ENCODE measurements at regions not wholly inside any gene's neighbourhood (a gene's known extent, or its start where the extent isn't known, plus 50 kb on each side); places are given as distances from the start of the nearest gene placed in this dataset.

GRCh38 chr5:58151414-58151813 is 308.5 kb downstream of the PLK2 start:
- no peak overlapping the region for H3K23ac ChIP-seq (ENCODE audit: low read depth, low read length, poor library complexity)
- H2BK15ac ChIP-seq (ENCODE audit: low read length): no peak overlapping the region
- H3K9ac ChIP-seq (ENCODE audit: low read depth, low read length, poor library complexity): no peak overlapping the region
- no peaks in the 10 kb centered on the region for H3K9me3 ChIP-seq (replicated peaks in 1 of 2; ENCODE audit: control insufficient read depth in 2 of 2, insufficient read depth in 1 of 2, low read depth in 1 of 2, low read length in 2 of 2)
- no peak overlapping the region for H3K18ac ChIP-seq (ENCODE audit: low read length)
- H3K4me1 ChIP-seq (ENCODE audit: control insufficient read depth in 2 of 2, insufficient read depth in 1 of 2, low read depth in 1 of 2, low read length in 2 of 2): peaks cover 4 to 11% of the 10 kb centered on the region in 2 donors
- H2AK5ac ChIP-seq (ENCODE audit: low read depth, low read length): no peak overlapping the region
- no peak overlapping the region for H2BK120ac ChIP-seq (ENCODE audit: low read depth, low read length)
- no peaks in the 10 kb centered on the region for H3K27me3 ChIP-seq (ENCODE audit: control insufficient read depth in 3 of 3, insufficient read depth in 3 of 3, low read depth in 1 of 3, low read length in 3 of 3)
- no peak overlapping the region for H3K4ac ChIP-seq (ENCODE audit: low read length)
- H3K4me3 ChIP-seq (ENCODE audit: low read length in 2 of 2): no peak overlapping the region
- no peak for DNase-seq (ENCODE audit: low spot score)
- H3K4me2 ChIP-seq (ENCODE audit: insufficient read depth, low read length, poor library complexity, severe bottlenecking): no peak overlapping the region
- H2AFZ ChIP-seq (ENCODE audit: low read length): peak overlapping the region; percentile 58
- no CpG with 5 or more reads among the region's 1 CpG for WGBS, 2 donors (ENCODE audit: extremely low coverage in 2 of 2, insufficient read length in 2 of 2, insufficient replicate concordance in 1 of 2)
- no peak overlapping the region for H2BK12ac ChIP-seq (ENCODE audit: low read length)
- H3K79me1 ChIP-seq (ENCODE audit: low read depth, low read length): no peaks in the 10 kb centered on the region
- no peak overlapping the region for H4K8ac ChIP-seq (ENCODE audit: low read depth, low read length)
- H4K91ac ChIP-seq (ENCODE audit: low read depth, low read length, poor library complexity): no peak overlapping the region
- no peak overlapping the region for H3K27ac ChIP-seq (replicated peaks; ENCODE audit: low read length)
- H3K36me3 ChIP-seq (replicated peaks in 1 of 2; ENCODE audit: control insufficient read depth in 2 of 2, insufficient read depth in 2 of 2, low read length in 2 of 2): no peaks in the 10 kb centered on the region
- H3K14ac ChIP-seq (ENCODE audit: low read length): no peak overlapping the region
- H2BK5ac ChIP-seq (ENCODE audit: low read length): no peak overlapping the region

DNA sequence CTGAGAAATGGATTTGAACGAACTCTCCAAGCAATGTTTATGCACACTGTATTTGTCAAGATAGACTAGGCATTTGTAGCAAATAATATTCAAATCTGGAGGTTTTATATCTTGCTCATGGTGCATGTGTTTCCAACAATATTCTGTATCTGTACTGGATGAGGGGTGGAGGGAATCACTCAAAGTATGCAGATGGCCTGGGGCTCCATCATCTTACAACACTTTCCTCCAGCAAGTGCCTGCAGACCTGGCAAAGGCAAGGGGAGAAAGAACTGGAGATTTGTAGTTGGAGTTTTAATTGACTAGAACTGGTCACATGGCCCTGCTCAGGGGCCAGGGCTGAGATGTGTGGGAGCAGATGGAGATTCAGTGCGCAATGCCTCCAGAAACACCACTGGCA is 309.0 kb downstream of the PLK2 start:
- Histone ChIP-seq H2BK12ac (ENCODE audit: low read length) (no peak overlapping the region), H3K36me3 (replicated peaks in 1 of 2; ENCODE audit: control insufficient read depth in 2 of 2, insufficient read depth in 2 of 2, low read length in 2 of 2) (no peaks in the 10 kb centered on the region), H3K27ac (replicated peaks; ENCODE audit: low read length) (no peak overlapping the region), H3K23ac (ENCODE audit: low read depth, low read length, poor library complexity) (no peak overlapping the region), H2BK5ac (ENCODE audit: low read length) (no peak overlapping the region), H4K91ac (ENCODE audit: low read depth, low read length, poor library complexity) (no peak overlapping the region), H3K4me3 (ENCODE audit: low read length in 2 of 2) (no peak overlapping the region), H3K27me3 (ENCODE audit: control insufficient read depth in 3 of 3, insufficient read depth in 3 of 3, low read depth in 1 of 3, low read length in 3 of 3) (no peaks in the 10 kb centered on the region), H3K79me1 (ENCODE audit: low read depth, low read length) (no peaks in the 10 kb centered on the region), H2AFZ (ENCODE audit: low read length) (peak overlapping the region; percentile 58), H2BK120ac (ENCODE audit: low read depth, low read length) (no peak overlapping the region), H2BK15ac (ENCODE audit: low read length) (no peak overlapping the region), H3K9me3 (replicated peaks in 1 of 2; ENCODE audit: control insufficient read depth in 2 of 2, insufficient read depth in 1 of 2, low read depth in 1 of 2, low read length in 2 of 2) (no peaks in the 10 kb centered on the region), H4K8ac (ENCODE audit: low read depth, low read length) (no peak overlapping the region), H3K9ac (ENCODE audit: low read depth, low read length, poor library complexity) (no peak overlapping the region), H3K14ac (ENCODE audit: low read length) (no peak overlapping the region), H3K4ac (ENCODE audit: low read length) (no peak overlapping the region), H3K18ac (ENCODE audit: low read length) (no peak overlapping the region), H3K4me1 (ENCODE audit: control insufficient read depth in 2 of 2, insufficient read depth in 1 of 2, low read depth in 1 of 2, low read length in 2 of 2) (peaks cover 0 to 6% of the 10 kb centered on the region in 2 donors), H2AK5ac (ENCODE audit: low read depth, low read length) (no peak overlapping the region), H3K4me2 (ENCODE audit: insufficient read depth, low read length, poor library complexity, severe bottlenecking) (no peak overlapping the region)
- no CpG with 5 or more reads among the region's 2 CpGs for WGBS, 2 donors (ENCODE audit: extremely low coverage in 2 of 2, insufficient read length in 2 of 2, insufficient replicate concordance in 1 of 2)
- DNase-seq (ENCODE audit: low spot score): no peak

DNA sequence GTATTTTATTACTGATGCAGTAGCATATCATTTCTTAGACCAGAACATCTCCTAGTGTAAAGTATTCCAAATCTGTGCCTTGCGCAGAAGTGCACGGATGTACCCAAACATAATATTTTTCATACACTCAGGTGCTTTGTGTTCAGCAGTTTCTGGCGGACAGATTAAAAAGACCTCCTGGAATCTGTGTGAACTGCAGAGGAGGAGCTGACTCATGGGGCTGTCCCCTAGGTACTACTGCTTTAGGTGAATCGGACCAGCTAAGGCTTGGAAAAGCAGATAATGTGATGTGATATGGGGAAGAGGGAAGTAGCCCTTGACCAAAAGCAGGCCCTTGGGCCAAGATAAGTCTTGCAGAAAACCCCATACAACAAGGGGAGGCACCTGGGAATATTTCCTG is 310.1 kb downstream of the PLK2 start:
- H3K23ac ChIP-seq (ENCODE audit: low read depth, low read length, poor library complexity): no peak overlapping the region
- no peak overlapping the region for H2BK120ac ChIP-seq (ENCODE audit: low read depth, low read length)
- H3K14ac ChIP-seq (ENCODE audit: low read length): no peak overlapping the region
- no peak overlapping the region for H2BK5ac ChIP-seq (ENCODE audit: low read length)
- H3K9me3 ChIP-seq (replicated peaks in 1 of 2; ENCODE audit: control insufficient read depth in 2 of 2, insufficient read depth in 1 of 2, low read depth in 1 of 2, low read length in 2 of 2): no peaks in the 10 kb centered on the region
- H3K4me2 ChIP-seq (ENCODE audit: insufficient read depth, low read length, poor library complexity, severe bottlenecking): no peak overlapping the region
- no peak overlapping the region for H3K27ac ChIP-seq (replicated peaks; ENCODE audit: low read length)
- H3K36me3 ChIP-seq (replicated peaks in 1 of 2; ENCODE audit: control insufficient read depth in 2 of 2, insufficient read depth in 2 of 2, low read length in 2 of 2): no peaks in the 10 kb centered on the region
- H4K91ac ChIP-seq (ENCODE audit: low read depth, low read length, poor library complexity): no peak overlapping the region
- no peaks in the 10 kb centered on the region for H3K4me1 ChIP-seq (ENCODE audit: control insufficient read depth in 2 of 2, insufficient read depth in 1 of 2, low read depth in 1 of 2, low read length in 2 of 2)
- WGBS, 2 donors (ENCODE audit: extremely low coverage in 2 of 2, insufficient read length in 2 of 2, insufficient replicate concordance in 1 of 2): no CpG with 5 or more reads among the region's 4 CpGs
- no peak overlapping the region for H2BK12ac ChIP-seq (ENCODE audit: low read length)
- H3K4ac ChIP-seq (ENCODE audit: low read length): no peak overlapping the region
- no peak overlapping the region for H3K4me3 ChIP-seq (ENCODE audit: low read length in 2 of 2)
- H2BK15ac ChIP-seq (ENCODE audit: low read length): no peak overlapping the region
- H3K9ac ChIP-seq (ENCODE audit: low read depth, low read length, poor library complexity): no peak overlapping the region
- H2AFZ ChIP-seq (ENCODE audit: low read length): no peak overlapping the region
- H2AK5ac ChIP-seq (ENCODE audit: low read depth, low read length): no peak overlapping the region
- no peaks in the 10 kb centered on the region for H3K27me3 ChIP-seq (ENCODE audit: control insufficient read depth in 3 of 3, insufficient read depth in 3 of 3, low read depth in 1 of 3, low read length in 3 of 3)
- DNase-seq (ENCODE audit: low spot score): no peak
- H3K79me1 ChIP-seq (ENCODE audit: low read depth, low read length): no peaks in the 10 kb centered on the region
- H4K8ac ChIP-seq (ENCODE audit: low read depth, low read length): no peak overlapping the region
- H3K18ac ChIP-seq (ENCODE audit: low read length): no peak overlapping the region

- H2AFZ ChIP-seq (ENCODE audit: low read length): no peak overlapping the region
- H3K18ac ChIP-seq (ENCODE audit: low read length): no peak overlapping the region
- no peak overlapping the region for H2BK120ac ChIP-seq (ENCODE audit: low read depth, low read length)
- no peak overlapping the region for H2BK15ac ChIP-seq (ENCODE audit: low read length)
- no CpG with 5 or more reads among the region's 3 CpGs for WGBS, 2 donors (ENCODE audit: extremely low coverage in 2 of 2, insufficient read length in 2 of 2, insufficient replicate concordance in 1 of 2)
- no peak overlapping the region for H2AK5ac ChIP-seq (ENCODE audit: low read depth, low read length)
- H3K4me1 ChIP-seq (ENCODE audit: control insufficient read depth in 2 of 2, insufficient read depth in 1 of 2, low read depth in 1 of 2, low read length in 2 of 2): no peaks in the 10 kb centered on the region
- H3K36me3 ChIP-seq (replicated peaks in 1 of 2; ENCODE audit: control insufficient read depth in 2 of 2, insufficient read depth in 2 of 2, low read length in 2 of 2): no peaks in the 10 kb centered on the region
- no peak overlapping the region for H3K23ac ChIP-seq (ENCODE audit: low read depth, low read length, poor library complexity)
- H3K9me3 ChIP-seq (replicated peaks in 1 of 2; ENCODE audit: control insufficient read depth in 2 of 2, insufficient read depth in 1 of 2, low read depth in 1 of 2, low read length in 2 of 2): no peaks in the 10 kb centered on the region
- H3K27ac ChIP-seq (replicated peaks; ENCODE audit: low read length): no peak overlapping the region
- no peak for DNase-seq (ENCODE audit: low spot score)
- no peak overlapping the region for H3K9ac ChIP-seq (ENCODE audit: low read depth, low read length, poor library complexity)
- no peak overlapping the region for H3K4ac ChIP-seq (ENCODE audit: low read length)
- no peak overlapping the region for H3K4me3 ChIP-seq (ENCODE audit: low read length in 2 of 2)
- H3K14ac ChIP-seq (ENCODE audit: low read length): no peak overlapping the region
- no peaks in the 10 kb centered on the region for H3K27me3 ChIP-seq (ENCODE audit: control insufficient read depth in 3 of 3, insufficient read depth in 3 of 3, low read depth in 1 of 3, low read length in 3 of 3)
- no peak overlapping the region for H4K91ac ChIP-seq (ENCODE audit: low read depth, low read length, poor library complexity)
- no peaks in the 10 kb centered on the region for H3K79me1 ChIP-seq (ENCODE audit: low read depth, low read length)
- no peak overlapping the region for H2BK5ac ChIP-seq (ENCODE audit: low read length)
- no peak overlapping the region for H4K8ac ChIP-seq (ENCODE audit: low read depth, low read length)
- no peak overlapping the region for H3K4me2 ChIP-seq (ENCODE audit: insufficient read depth, low read length, poor library complexity, severe bottlenecking)
- no peak overlapping the region for H2BK12ac ChIP-seq (ENCODE audit: low read length)
Observed at GRCh38 chr5:58149345-58149744, 310.5 kb downstream of the PLK2 start.

All from neuronal stem cell (in vitro differentiated cells).